ENCODE measurements at regions not wholly inside any gene's neighbourhood (a gene's known extent, or its start where the extent isn't known, plus 50 kb on each side); places are given as distances from the start of the nearest gene placed in this dataset.

- Histone ChIP-seq H3K36me3 (replicated peaks in 1 of 2; ENCODE audit: insufficient read depth in 1 of 2, low read depth in 2 of 2) (no peaks in the 10 kb centered on the region), H3K4me1 (no peaks in the 10 kb centered on the region), H3K4me3 (no peak overlapping the region), H3K27ac (no peak overlapping the region), H3K9me3 (no peaks in the 10 kb centered on the region), H3K27me3 (no peaks in the 10 kb centered on the region)
- WGBS, 2 donors, result 82 to 84% methylated on average over 6 of the region's 6 CpGs
- DNase-seq (no peak), ATAC-seq (no peak)
- intact Hi-C loops (cut with DNase I), result no loop called here
- TF ChIP-seq POLR2A (IDR thresholded peaks at IDR 0.05) (no peak), CTCF (IDR thresholded peaks at IDR 0.05) (no peak)
Observed at GRCh38 chr5:165892383-165892782, 2387.0 kb downstream of the MAT2B start.

GRCh38 chr5:165894916-165895315 is 2389.5 kb downstream of the MAT2B start:
- intact Hi-C loops (cut with DNase I), result no loop called here
- ATAC-seq, result no peak
- Histone ChIP-seq H3K27me3 (no peaks in the 10 kb centered on the region), H3K4me1 (no peaks in the 10 kb centered on the region), H3K4me3 (no peak overlapping the region), H3K36me3 (replicated peaks in 1 of 2; ENCODE audit: insufficient read depth in 1 of 2, low read depth in 2 of 2) (no peaks in the 10 kb centered on the region), H3K9me3 (no peaks in the 10 kb centered on the region), H3K27ac (no peak overlapping the region)
- 21 to 25% methylated on average over 3 of the region's 3 CpGs for WGBS, 2 donors
- TF ChIP-seq CTCF (IDR thresholded peaks at IDR 0.05), result no peak
- no peak for TF ChIP-seq POLR2A (IDR thresholded peaks at IDR 0.05)
- no peak for DNase-seq

GRCh38 chr5:165903835-165904234 is 2387.6 kb upstream of the WWC1 start:
- Histone ChIP-seq H3K9me3 (no peaks in the 10 kb centered on the region), H3K27ac (no peak overlapping the region), H3K4me3 (no peak overlapping the region), H3K4me1 (no peaks in the 10 kb centered on the region), H3K36me3 (replicated peaks in 1 of 2; ENCODE audit: insufficient read depth in 1 of 2, low read depth in 2 of 2) (no peaks in the 10 kb centered on the region), H3K27me3 (no peaks in the 10 kb centered on the region)
- ATAC-seq (no peak), DNase-seq (no peak)
- no peak for TF ChIP-seq POLR2A (IDR thresholded peaks at IDR 0.05)
- TF ChIP-seq CTCF (IDR thresholded peaks at IDR 0.05), result no peak
- intact Hi-C loops (cut with DNase I), result no loop called here
- 93 to 97% methylated on average over 1 of the region's 1 CpG for WGBS, 2 donors

GRCh38 chr5:165906871-165907270 is 2384.6 kb upstream of the WWC1 start:
- H3K4me3 ChIP-seq, result no peak overlapping the region
- no peaks in the 10 kb centered on the region for H3K27me3 ChIP-seq
- ATAC-seq (no peak), DNase-seq (no peak)
- no peaks in the 10 kb centered on the region for H3K9me3 ChIP-seq
- H3K27ac ChIP-seq, result no peak overlapping the region
- no peaks in the 10 kb centered on the region for H3K4me1 ChIP-seq
- TF ChIP-seq CTCF (IDR thresholded peaks at IDR 0.05) (no peak), POLR2A (IDR thresholded peaks at IDR 0.05) (no peak)
- no peaks in the 10 kb centered on the region for H3K36me3 ChIP-seq (replicated peaks in 1 of 2; ENCODE audit: insufficient read depth in 1 of 2, low read depth in 2 of 2)
- intact Hi-C loops (cut with DNase I), result no loop called here

- intact Hi-C loops (cut with DNase I), result no loop called here
- Histone ChIP-seq H3K4me1 (no peaks in the 10 kb centered on the region), H3K27ac (no peak overlapping the region), H3K36me3 (replicated peaks in 1 of 2; ENCODE audit: insufficient read depth in 1 of 2, low read depth in 2 of 2) (no peaks in the 10 kb centered on the region), H3K9me3 (no peaks in the 10 kb centered on the region), H3K27me3 (no peaks in the 10 kb centered on the region), H3K4me3 (no peak overlapping the region)
- DNase-seq, result no peak
- TF ChIP-seq POLR2A (IDR thresholded peaks at IDR 0.05) (no peak), CTCF (IDR thresholded peaks at IDR 0.05) (no peak)
- WGBS, 2 donors, result 27 to 33% methylated on average over 2 of the region's 2 CpGs
- ATAC-seq, result no peak
Observed at GRCh38 chr5:165913059-165913458, 2378.4 kb upstream of the WWC1 start.
